ENCODE measurements at regions not wholly inside any gene's neighbourhood (a gene's known extent, or its start where the extent isn't known, plus 50 kb on each side); places are given as distances from the start of the nearest gene placed in this dataset.

DNA sequence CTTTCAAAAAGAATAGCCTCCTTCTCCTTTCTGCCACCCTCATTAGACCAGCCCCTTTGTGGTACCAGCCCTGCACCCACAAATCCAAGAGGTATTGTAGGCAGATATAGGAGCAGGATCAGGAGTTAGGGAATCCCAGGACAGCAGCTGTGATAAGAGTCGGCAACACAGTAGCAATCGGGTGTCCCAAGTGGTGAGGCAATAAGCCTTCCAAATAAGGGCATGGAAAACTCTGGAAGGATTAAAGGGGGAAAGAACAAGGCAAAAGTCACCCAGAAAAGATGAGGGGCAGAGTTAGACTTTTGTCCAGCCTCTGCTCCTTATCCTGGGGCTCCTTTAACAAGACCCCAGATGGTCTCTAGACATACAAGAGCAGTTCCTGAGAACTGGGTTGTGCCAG, 204.2 kb downstream of the TBX5 start:
- no peak for DNase-seq
- H3K27me3 Mint-ChIP-seq, result no peaks in the 10 kb centered on the region
- ChIA-PET POLR2A (no interaction called here), CTCF (no interaction called here)
- H3K4me3 Mint-ChIP-seq, result no peak overlapping the region
- no peaks in the 10 kb centered on the region for H3K9me3 Mint-ChIP-seq
- H3K4me1 Mint-ChIP-seq, result no peaks in the 10 kb centered on the region
- H3K36me3 Mint-ChIP-seq (ENCODE audit: low read depth), result no peaks in the 10 kb centered on the region
- no peak overlapping the region for H3K27ac Mint-ChIP-seq

DNA sequence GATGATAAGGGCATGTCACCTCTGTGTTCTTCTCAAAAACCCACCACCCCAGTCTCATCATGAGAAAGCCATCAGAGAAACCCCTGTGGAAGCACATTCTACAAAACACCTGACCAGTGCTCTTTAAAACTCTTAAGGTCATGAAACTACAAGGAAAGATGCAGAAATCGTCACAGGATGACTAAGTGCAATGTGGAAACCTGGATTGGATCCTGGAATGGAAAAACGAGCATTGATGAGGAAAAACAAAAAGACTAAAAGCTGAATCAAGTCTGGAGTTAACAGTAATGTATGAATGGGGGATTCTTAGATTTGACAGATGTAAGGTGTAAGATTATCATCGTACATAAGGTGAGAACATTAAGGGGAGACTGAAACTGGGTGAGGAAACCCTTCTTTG, 211.0 kb downstream of the TBX5 start:
- ChIA-PET POLR2A (no interaction called here), CTCF (no interaction called here)
- Mint-ChIP-seq H3K27me3 (no peaks in the 10 kb centered on the region), H3K4me1 (no peaks in the 10 kb centered on the region), H3K27ac (no peak overlapping the region), H3K4me3 (no peak overlapping the region), H3K36me3 (ENCODE audit: low read depth) (no peaks in the 10 kb centered on the region), H3K9me3 (no peaks in the 10 kb centered on the region)
- no peak for DNase-seq

DNA sequence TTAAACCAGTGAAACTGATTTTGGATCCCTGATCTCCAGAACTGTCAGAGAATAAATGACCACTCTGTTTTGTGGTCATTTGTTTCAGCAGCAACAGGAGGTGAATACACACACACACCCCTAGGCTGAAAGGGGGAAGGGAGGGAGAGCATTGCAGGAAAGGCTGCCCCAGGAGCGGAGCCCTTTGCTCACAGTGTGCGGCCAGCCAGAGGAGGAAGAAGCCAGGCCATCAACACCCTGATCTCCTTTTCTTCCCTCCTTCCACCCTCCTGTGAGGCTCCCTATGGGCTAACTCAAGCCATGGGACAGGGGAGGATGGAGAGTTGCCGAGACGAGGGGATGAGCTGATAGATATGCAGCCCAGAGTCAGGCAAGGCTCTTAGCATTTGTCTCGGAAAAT, 211.9 kb downstream of the TBX5 start:
- Mint-ChIP-seq H3K36me3 (ENCODE audit: low read depth) (no peaks in the 10 kb centered on the region), H3K27ac (no peak overlapping the region), H3K27me3 (no peaks in the 10 kb centered on the region), H3K9me3 (no peaks in the 10 kb centered on the region), H3K4me1 (no peaks in the 10 kb centered on the region), H3K4me3 (no peak overlapping the region)
- CTCF ChIA-PET, result no interaction called here
- POLR2A ChIA-PET, result no interaction called here
- DNase-seq, result no peak

DNA sequence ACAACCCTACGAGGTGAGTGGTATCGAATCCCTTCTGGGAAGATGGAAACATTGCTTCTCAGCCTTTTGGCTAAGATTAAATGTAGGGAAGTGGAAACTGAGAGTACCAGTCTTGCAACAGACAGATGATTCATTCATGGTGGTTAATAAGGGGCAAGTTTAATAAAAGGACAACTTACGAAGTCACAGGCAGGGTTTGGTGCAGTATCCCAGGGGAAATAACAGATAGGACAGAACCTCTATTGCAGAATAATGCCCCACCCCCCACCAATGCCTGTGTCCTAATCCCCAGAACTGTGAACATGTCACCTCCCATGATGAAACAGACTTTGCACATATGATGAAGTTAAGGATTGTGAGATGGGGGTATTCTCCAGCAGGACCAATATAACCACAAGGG, 212.5 kb downstream of the TBX5 start:
- Mint-ChIP-seq H3K27me3 (no peaks in the 10 kb centered on the region), H3K36me3 (ENCODE audit: low read depth) (no peaks in the 10 kb centered on the region), H3K4me3 (no peak overlapping the region), H3K4me1 (no peaks in the 10 kb centered on the region), H3K9me3 (no peaks in the 10 kb centered on the region), H3K27ac (no peak overlapping the region)
- ChIA-PET POLR2A (no interaction called here), CTCF (no interaction called here)
- DNase-seq, result no peak

DNA sequence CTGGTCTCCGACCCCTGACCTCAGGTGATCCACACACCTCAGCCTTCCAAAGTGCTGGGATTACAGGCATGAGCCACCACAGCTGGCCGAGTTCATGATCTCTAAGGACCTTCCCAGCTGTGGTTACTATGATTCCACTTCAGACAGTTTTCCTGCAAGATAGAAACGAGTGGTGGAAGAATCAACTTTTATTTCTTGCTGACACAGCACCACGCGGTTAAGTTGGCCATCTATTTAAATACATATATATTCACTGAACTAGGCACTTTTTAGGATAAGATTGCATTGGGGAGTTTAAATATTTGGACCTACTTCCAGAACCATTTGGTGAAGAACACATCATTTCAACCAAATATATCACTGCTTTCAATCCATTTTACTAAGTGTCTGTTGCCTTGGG, 213.4 kb downstream of the TBX5 start:
- no peaks in the 10 kb centered on the region for H3K36me3 Mint-ChIP-seq (ENCODE audit: low read depth)
- no peak for DNase-seq
- POLR2A ChIA-PET, result no interaction called here
- H3K4me3 Mint-ChIP-seq, result no peak overlapping the region
- H3K27ac Mint-ChIP-seq, result no peak overlapping the region
- no peaks in the 10 kb centered on the region for H3K9me3 Mint-ChIP-seq
- CTCF ChIA-PET, result interaction anchor here (0.5 kb wide), 1 partner anchor 453 kb away, joined by 4 read pairs; no protein-coding TSS in a partner anchor
- H3K4me1 Mint-ChIP-seq, result no peaks in the 10 kb centered on the region
- no peaks in the 10 kb centered on the region for H3K27me3 Mint-ChIP-seq

DNA sequence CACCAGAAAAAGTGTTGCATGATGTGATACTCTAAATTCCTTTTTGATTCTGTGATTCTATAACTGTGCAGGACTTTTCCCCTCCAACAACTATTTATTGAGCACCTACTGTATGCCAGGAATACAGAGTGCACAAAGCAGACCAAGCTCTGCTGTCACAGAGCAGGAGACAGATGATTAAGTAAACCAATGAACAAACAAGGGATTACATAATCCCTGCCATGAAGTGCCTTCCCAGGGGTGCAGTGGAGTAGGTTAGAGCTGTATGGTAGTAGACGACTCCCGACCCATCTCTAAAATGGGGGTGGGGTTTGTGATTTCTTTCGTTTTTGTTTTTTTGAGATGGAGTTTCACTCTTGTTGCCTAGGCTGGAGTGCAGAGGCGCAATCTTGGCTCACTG, 213.9 kb downstream of the TBX5 start:
- POLR2A ChIA-PET, result no interaction called here
- Mint-ChIP-seq H3K4me3 (no peak overlapping the region), H3K4me1 (no peaks in the 10 kb centered on the region), H3K36me3 (ENCODE audit: low read depth) (no peaks in the 10 kb centered on the region), H3K9me3 (no peaks in the 10 kb centered on the region), H3K27me3 (no peaks in the 10 kb centered on the region), H3K27ac (no peak overlapping the region)
- DNase-seq, result no peak
- CTCF ChIA-PET, result interaction anchor here (0.5 to 1.2 kb wide), 2 partner anchors 11 to 454 kb away, joined by 3 to 4 read pairs; no protein-coding TSS in a partner anchor

DNA sequence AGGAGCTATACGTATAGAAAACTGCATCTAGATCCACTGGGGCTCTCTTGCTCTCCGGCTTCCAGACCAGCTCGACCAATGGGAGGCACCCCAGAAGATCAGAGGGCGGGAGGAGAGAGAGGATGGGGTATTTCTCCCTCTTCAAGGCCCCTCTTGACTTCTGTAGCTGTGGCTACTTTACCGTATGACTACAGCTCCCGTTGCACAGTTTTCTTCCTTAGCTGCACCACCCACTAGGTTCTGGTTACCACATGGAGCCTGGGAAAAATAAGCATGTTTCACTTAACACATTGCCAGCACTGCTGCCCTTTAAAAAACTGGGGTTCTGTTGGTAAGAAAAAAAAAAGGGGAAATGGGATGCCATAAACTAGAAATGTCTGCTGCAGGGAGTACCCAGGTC, 214.4 kb downstream of the TBX5 start:
- ChIA-PET CTCF (interaction anchor here (1.2 kb wide), 1 partner anchor 11 kb away, joined by 3 read pairs; no protein-coding TSS in a partner anchor), POLR2A (no interaction called here)
- Mint-ChIP-seq H3K36me3 (ENCODE audit: low read depth) (no peaks in the 10 kb centered on the region), H3K4me1 (no peaks in the 10 kb centered on the region), H3K27ac (no peak overlapping the region), H3K9me3 (no peaks in the 10 kb centered on the region), H3K4me3 (no peak overlapping the region), H3K27me3 (no peaks in the 10 kb centered on the region)
- no peak for DNase-seq

DNA sequence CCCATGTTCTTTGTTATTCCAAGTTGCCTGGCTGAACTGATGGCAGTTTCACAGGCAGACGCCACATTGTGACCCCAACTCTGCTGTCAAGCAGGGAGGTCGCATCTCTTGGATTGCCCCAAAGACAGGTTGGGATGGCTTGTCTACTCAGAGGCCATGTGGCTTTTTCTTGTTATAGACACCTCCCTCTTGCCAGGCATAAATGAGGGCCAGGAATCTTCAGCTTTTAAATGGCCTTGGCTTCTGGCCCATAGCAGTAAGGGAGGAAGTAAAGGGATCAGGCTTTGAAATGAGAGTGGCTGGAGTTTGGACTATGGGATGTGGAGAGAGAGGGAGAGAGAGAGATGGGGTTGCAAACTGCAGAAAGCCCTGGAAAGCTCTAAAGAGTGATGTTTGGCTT, 215.0 kb downstream of the TBX5 start:
- ChIA-PET CTCF (interaction anchor here (1.2 kb wide), 1 partner anchor 10 kb away, joined by 3 read pairs; no protein-coding TSS in a partner anchor), POLR2A (no interaction called here)
- H3K36me3 Mint-ChIP-seq (ENCODE audit: low read depth), result no peaks in the 10 kb centered on the region
- H3K27me3 Mint-ChIP-seq, result no peaks in the 10 kb centered on the region
- no peaks in the 10 kb centered on the region for H3K9me3 Mint-ChIP-seq
- no peak overlapping the region for H3K27ac Mint-ChIP-seq
- H3K4me3 Mint-ChIP-seq, result no peak overlapping the region
- no peaks in the 10 kb centered on the region for H3K4me1 Mint-ChIP-seq
- no peak for DNase-seq

DNA sequence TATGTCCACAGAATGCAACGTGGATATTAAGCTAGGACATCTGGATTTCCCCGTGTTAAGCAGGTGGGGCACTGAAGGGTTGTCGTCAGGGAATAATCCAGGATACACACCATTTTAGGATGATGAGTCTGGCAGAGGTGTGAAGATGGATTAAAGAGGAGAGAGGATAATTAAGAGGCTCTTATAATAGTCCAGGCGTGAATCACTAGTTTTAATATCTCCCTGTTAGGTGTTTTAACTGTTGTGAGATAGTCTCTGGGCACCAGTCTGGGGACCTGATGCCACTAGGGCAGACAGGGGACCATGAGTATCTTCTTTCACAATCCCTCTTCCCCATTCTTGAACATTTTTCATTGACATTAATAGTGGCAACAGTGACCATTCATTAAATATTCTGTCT, 216.7 kb downstream of the TBX5 start:
- CTCF ChIA-PET, result no interaction called here

DNA sequence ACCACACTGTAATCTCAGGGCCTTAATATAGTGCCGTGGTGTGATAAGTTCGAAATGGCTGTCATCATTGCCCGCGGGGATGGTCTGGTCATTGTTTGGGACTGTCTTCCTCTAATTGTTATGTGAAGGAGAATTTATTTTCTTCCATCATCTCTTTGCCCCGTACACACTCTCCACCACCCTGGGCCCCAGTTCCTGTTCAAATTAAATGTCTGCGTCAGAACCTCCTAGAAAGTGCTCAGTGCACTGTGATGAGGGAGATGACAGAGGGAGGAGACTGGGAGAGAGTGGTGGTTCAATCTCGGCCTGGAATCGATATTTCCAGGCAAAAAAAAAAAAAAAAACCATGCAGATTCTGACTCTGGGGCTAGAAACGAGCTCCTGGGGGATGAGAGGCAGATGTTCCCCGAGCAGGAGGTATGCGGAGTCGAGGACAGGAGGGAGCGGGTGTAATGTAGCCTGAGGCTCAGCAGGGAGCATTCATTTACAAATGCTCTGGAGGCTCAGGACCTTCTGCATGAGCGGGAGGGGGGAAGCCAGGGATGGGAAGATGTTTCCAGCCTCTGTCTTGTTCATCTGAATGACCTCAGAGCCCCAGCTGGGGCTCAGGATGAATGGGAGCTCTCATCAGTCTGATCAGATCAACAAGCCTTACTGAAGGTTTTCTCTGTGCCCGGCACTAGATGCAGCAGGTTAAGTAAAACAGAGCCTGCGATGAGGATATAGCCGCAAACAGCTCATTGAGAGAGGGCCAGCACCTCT, 219.5 kb downstream of the TBX5 start:
- DNase-seq, result no peak
- ChIA-PET POLR2A (no interaction called here), CTCF (no interaction called here)
- H3K9me3 Mint-ChIP-seq, result no peaks in the 10 kb centered on the region
- H3K27ac Mint-ChIP-seq, result no peak overlapping the region
- no peaks in the 10 kb centered on the region for H3K4me1 Mint-ChIP-seq
- no peak overlapping the region for H3K4me3 Mint-ChIP-seq
- no peaks in the 10 kb centered on the region for H3K27me3 Mint-ChIP-seq
- H3K36me3 Mint-ChIP-seq (ENCODE audit: low read depth), result no peaks in the 10 kb centered on the region

More for the DNA sequence above, 216.7 kb downstream of the TBX5 start:
- H3K27me3 Mint-ChIP-seq, result no peaks in the 10 kb centered on the region
- no peak for DNase-seq
- no peaks in the 10 kb centered on the region for H3K36me3 Mint-ChIP-seq (ENCODE audit: low read depth)
- H3K9me3 Mint-ChIP-seq, result no peaks in the 10 kb centered on the region
- POLR2A ChIA-PET, result no interaction called here
- H3K4me1 Mint-ChIP-seq, result no peaks in the 10 kb centered on the region
- H3K27ac Mint-ChIP-seq, result no peak overlapping the region
- no peak overlapping the region for H3K4me3 Mint-ChIP-seq

DNA sequence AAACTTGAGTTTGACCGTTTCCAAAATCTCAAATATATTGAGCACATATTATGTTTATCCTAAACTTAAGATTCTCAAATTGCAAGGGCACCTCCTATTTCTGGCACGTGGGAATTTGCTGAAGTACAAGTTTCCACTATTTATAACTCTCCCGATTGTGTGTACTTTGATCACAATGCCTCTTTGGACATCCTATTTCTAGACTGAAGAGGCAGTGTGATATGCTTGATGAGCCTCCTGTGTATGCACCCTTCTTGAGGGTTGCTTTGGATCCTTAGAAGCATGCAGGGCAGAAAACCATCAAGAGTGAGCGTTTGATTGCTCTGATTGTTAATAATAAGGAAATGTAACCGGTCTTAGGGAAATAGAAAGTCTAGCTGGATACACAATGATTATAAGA, 218.9 kb upstream of the RBM19 start:
- H3K27ac Mint-ChIP-seq, result no peak overlapping the region
- H3K9me3 Mint-ChIP-seq, result no peaks in the 10 kb centered on the region
- DNase-seq, result no peak
- CTCF ChIA-PET, result no interaction called here
- H3K4me3 Mint-ChIP-seq, result no peak overlapping the region
- no peaks in the 10 kb centered on the region for H3K36me3 Mint-ChIP-seq (ENCODE audit: low read depth)
- H3K27me3 Mint-ChIP-seq, result no peaks in the 10 kb centered on the region
- H3K4me1 Mint-ChIP-seq, result no peaks in the 10 kb centered on the region
- POLR2A ChIA-PET, result no interaction called here

DNA sequence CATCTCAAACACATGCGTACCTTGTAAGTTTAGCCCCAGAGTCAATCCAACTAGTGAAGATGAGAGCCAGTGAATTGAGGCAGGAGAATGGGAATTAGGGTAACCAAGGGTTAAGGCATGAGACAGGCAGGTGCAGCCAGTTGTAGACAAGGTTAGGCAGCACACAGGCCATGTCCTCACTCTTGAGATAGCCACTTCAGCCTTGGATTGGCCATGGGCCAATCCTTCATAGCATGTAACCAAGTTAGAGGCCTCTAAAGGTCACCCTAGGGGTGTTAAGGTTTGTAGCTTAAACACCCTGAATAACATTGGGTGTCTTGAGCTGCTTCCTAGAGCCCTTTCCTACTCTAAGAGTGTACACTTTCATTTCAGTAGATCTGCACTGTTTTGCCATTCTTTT, 208.2 kb upstream of the RBM19 start:
- no peak overlapping the region for H3K27ac Mint-ChIP-seq
- POLR2A ChIA-PET, result no interaction called here
- CTCF ChIA-PET, result no interaction called here
- no peaks in the 10 kb centered on the region for H3K4me1 Mint-ChIP-seq
- DNase-seq, result no peak
- H3K27me3 Mint-ChIP-seq, result no peaks in the 10 kb centered on the region
- no peak overlapping the region for H3K4me3 Mint-ChIP-seq
- H3K36me3 Mint-ChIP-seq (ENCODE audit: low read depth), result no peaks in the 10 kb centered on the region
- no peaks in the 10 kb centered on the region for H3K9me3 Mint-ChIP-seq

DNA sequence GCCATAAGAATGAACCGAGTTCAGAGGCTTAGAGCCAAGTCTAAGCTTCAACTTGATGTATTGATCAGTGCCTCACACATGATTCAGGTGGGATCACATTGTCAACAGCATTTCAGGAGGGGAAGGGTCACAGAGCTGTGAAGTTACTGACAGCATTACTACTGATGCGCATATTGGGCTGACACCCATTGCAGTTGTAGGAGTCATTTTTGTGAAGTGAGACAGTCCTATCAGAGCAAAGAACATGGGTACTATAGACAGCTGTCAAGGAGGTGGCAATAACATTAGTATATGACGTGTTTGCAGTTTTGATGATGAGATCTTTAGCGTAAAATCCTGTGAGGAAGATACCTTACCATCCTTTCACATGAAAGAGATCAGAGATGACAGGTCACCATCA, 206.0 kb upstream of the RBM19 start:
- DNase-seq, result no peak
- no peak overlapping the region for H3K4me3 Mint-ChIP-seq
- ChIA-PET POLR2A (no interaction called here), CTCF (no interaction called here)
- no peaks in the 10 kb centered on the region for H3K36me3 Mint-ChIP-seq (ENCODE audit: low read depth)
- no peak overlapping the region for H3K27ac Mint-ChIP-seq
- no peaks in the 10 kb centered on the region for H3K4me1 Mint-ChIP-seq
- no peaks in the 10 kb centered on the region for H3K9me3 Mint-ChIP-seq
- H3K27me3 Mint-ChIP-seq, result no peaks in the 10 kb centered on the region

DNA sequence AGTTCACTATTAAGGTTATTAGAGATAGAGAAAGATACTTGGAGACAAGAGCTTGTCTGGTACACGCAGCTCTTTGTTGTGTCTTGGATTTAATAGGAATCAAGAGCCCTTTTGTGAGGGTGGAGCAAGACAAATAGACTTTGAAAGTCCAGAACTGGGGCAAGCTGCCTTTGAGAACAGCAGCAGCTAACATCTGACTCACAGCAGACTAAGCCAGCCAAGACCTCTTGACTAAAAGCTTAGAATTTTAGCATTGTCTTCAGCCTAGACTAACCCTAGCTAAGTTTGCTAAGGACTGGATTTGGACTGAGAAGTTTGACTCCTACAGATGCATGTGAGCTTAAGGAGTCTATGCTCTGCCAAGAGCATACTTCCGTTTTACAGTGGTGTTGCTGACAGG, 201.9 kb upstream of the RBM19 start:
- ChIA-PET POLR2A (no interaction called here), CTCF (interaction anchor here (1.5 kb wide), 1 partner anchor 14 kb away, joined by 3 read pairs; no protein-coding TSS in a partner anchor)
- H3K36me3 Mint-ChIP-seq (ENCODE audit: low read depth), result no peaks in the 10 kb centered on the region
- H3K27ac Mint-ChIP-seq, result no peak overlapping the region
- H3K4me1 Mint-ChIP-seq, result no peaks in the 10 kb centered on the region
- no peak for DNase-seq
- no peak overlapping the region for H3K4me3 Mint-ChIP-seq
- no peaks in the 10 kb centered on the region for H3K27me3 Mint-ChIP-seq
- H3K9me3 Mint-ChIP-seq, result no peaks in the 10 kb centered on the region

Data from activated CD4-positive, alpha-beta T cell treated with anti-CD3 and anti-CD28 coated beads, Interleukin-2, amount 10 ng/mL, durations not matched to agents 7 days and 5 days (primary cell).